Cardiac muscle cell (in vitro differentiated cells and primary cell): ENCODE measurements at regions not wholly inside any gene's neighbourhood (a gene's known extent, or its start where the extent isn't known, plus 50 kb on each side); places are given as distances from the start of the nearest gene placed in this dataset.
A peak's percentile ranks its signal among the peaks of the same experiment; 100 is the strongest.

Experiments
- DNase-seq, 2 donors: peaks; one replicate each; pipeline versions ENCODE4 v3.0.0 to v3.0.0-alpha.2; 2010 to 2017; ENCODE audit warnings: low read depth in 1 of 2, low spot score in 1 of 2
- H3K27ac ChIP-seq: fragments of 200-600 bp; sonication (generic); 2 replicates; pipeline ENCODE4 v1.5.1; 2016
- H3K27me3 ChIP-seq: fragments of 200-600 bp; sonication (generic); 2 replicates; pipeline ENCODE4 v1.6.0; 2016; ENCODE audit warnings: control low read depth
- H3K36me3 ChIP-seq: fragments of 200-600 bp; sonication (generic); 2 replicates; pipeline ENCODE4 v1.5.1; 2016; ENCODE audit warnings: control low read depth
- H3K4me1 ChIP-seq: fragments of 200-600 bp; sonication (generic); 2 replicates; pipeline ENCODE4 v1.8.1; 2017; ENCODE audit warnings: low read depth, mild to moderate bottlenecking, mixed run types
- H3K4me3 ChIP-seq: fragments of 200-600 bp; sonication (generic); 2 replicates; pipeline ENCODE4 v1.5.1; 2016; ENCODE audit warnings: mild to moderate bottlenecking
- H3K9me3 ChIP-seq: fragments of 200-600 bp; sonication (generic); 2 replicates; pipeline ENCODE4 v1.5.1; 2017; ENCODE audit warnings: low read depth, mild to moderate bottlenecking, control low read depth
- CTCF ChIP-seq: IDR thresholded peaks from 2 replicates; pipeline ENCODE4 v1.5.1; 2012; ENCODE audit warnings: low read depth, mild to moderate bottlenecking, low read length

GRCh38 chr2:67838205-67838604 lies 224.6 kb downstream of the C1D start:
- TF ChIP-seq CTCF = no peak
- no peaks in the 10 kb centered on the region for H3K9me3 ChIP-seq
- DNase-seq = no peak
- H3K4me1 ChIP-seq = no peaks in the 10 kb centered on the region
- no peaks in the 10 kb centered on the region for H3K27me3 ChIP-seq
- no peaks in the 10 kb centered on the region for H3K36me3 ChIP-seq
- no peak overlapping the region for H3K27ac ChIP-seq
- no peak overlapping the region for H3K4me3 ChIP-seq

DNA sequence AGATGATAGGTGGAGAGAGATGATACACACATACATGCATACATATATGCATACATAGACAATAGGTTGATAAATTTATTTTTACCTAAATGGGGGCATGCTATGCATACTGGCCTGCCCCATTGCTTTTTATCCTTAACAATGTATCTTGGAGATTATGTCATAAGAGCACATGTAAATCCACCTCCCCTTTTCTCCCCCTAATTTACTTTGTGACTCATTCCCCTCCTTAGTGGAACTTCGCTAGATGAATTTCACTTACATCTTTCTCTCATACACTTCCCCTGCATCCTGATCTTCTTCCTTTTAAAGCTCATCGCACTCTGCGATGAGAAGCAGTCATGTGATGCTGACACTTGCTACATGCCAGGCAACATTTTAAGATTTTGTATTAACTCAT lies 223.6 kb downstream of the C1D start:
- no peaks in the 10 kb centered on the region for H3K36me3 ChIP-seq
- no peaks in the 10 kb centered on the region for H3K27me3 ChIP-seq
- H3K9me3 ChIP-seq = no peaks in the 10 kb centered on the region
- no peak overlapping the region for H3K27ac ChIP-seq
- no peak overlapping the region for H3K4me3 ChIP-seq
- TF ChIP-seq CTCF = no peak
- DNase-seq = peak in 1 of 2 donors; percentile 16
- no peaks in the 10 kb centered on the region for H3K4me1 ChIP-seq

GRCh38 chr2:67839668-67840067 lies 223.1 kb downstream of the C1D start:
- H3K27me3 ChIP-seq = no peaks in the 10 kb centered on the region
- DNase-seq = no peak
- H3K9me3 ChIP-seq = no peaks in the 10 kb centered on the region
- H3K4me1 ChIP-seq = no peaks in the 10 kb centered on the region
- no peak overlapping the region for H3K4me3 ChIP-seq
- H3K27ac ChIP-seq = no peak overlapping the region
- TF ChIP-seq CTCF = no peak
- H3K36me3 ChIP-seq = no peaks in the 10 kb centered on the region

- TF ChIP-seq CTCF = peak; percentile 97
- Histone ChIP-seq H3K27ac (no peak overlapping the region), H3K9me3 (no peaks in the 10 kb centered on the region), H3K27me3 (no peaks in the 10 kb centered on the region), H3K4me3 (no peak overlapping the region), H3K4me1 (no peaks in the 10 kb centered on the region), H3K36me3 (no peaks in the 10 kb centered on the region)
- DNase-seq = peak; percentile 81 to 87
Observed at GRCh38 chr2:67840460-67841068, 222.2 kb downstream of the C1D start.

DNA sequence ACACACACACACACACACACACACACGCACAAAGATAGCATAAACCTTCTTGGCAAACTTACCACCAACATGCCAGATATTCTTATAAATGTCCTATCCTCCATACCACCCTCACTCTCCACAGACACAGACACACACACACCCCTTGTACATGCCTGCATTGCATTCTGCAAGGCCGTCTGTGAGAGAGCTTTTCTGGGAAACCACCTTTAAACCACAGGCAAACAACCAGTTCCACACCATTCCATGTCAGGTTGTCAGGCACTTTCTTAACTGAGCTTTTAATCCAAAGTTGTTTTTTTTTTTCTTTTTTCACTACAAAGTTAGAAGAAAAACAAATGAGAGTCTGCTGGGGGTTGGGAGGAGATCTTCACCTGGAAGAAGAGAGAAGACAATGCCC lies 221.1 kb downstream of the C1D start:
- no peaks in the 10 kb centered on the region for H3K27me3 ChIP-seq
- no peak for DNase-seq
- H3K9me3 ChIP-seq = no peaks in the 10 kb centered on the region
- no peaks in the 10 kb centered on the region for H3K4me1 ChIP-seq
- no peak overlapping the region for H3K27ac ChIP-seq
- H3K36me3 ChIP-seq = no peaks in the 10 kb centered on the region
- no peak overlapping the region for H3K4me3 ChIP-seq
- TF ChIP-seq CTCF = no peak
